ENCODE measurements at regions not wholly inside any gene's neighbourhood (a gene's known extent, or its start where the extent isn't known, plus 50 kb on each side); places are given as distances from the start of the nearest gene placed in this dataset.
"Not testable (repeated sequence)": the region's sequence is repeated elsewhere in the genome, so short reads cannot be mapped to it uniquely, and the experiment has no call there.

DNA sequence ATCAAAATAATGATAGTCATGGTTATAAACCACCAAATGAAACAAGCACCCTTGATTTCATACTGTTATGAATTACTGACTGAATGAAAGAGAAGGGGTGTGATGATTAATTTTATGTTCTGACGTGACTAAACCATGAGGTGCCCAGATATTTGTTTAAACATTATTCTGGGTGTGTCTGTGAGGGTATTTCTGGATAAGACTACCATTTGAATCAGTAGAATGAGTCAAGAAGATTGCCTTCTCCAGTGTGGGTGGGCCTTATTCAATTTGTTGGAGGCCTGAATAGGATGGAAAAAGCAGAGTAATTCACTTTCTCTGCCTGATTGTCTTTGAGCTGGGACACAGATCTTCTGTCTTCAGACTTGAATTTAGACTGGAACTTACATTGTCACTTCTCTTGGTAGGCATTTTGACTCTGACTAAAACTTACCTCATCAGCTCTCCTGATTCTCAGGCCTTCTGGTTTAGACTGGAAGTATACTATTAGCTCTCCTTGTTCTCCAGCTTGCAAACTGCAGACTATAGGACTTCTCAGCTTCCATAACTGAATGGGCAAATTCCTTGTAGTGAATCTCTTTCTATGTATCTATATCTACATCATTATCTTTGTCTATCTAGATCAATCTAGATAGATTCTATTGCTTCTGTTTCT lies 321.9 kb upstream of the TARS1 start:
- no peak overlapping the region for H3K27ac Mint-ChIP-seq
- DNase-seq (no peak), ATAC-seq (no peak)
- 90% methylated on average over 1 of the region's 1 CpG for WGBS (ENCODE audit: insufficient coverage)
- no peaks in the 10 kb centered on the region for H3K4me1 ChIP-seq (ENCODE audit: control insufficient read depth, insufficient read depth, low read length)
- H3K4me1 Mint-ChIP-seq, result no peaks in the 10 kb centered on the region
- no peak overlapping the region for H3K27ac ChIP-seq (ENCODE audit: low read length)
- H3K27me3 Mint-ChIP-seq (ENCODE audit: low read depth in 2 of 2), result no peaks in the 10 kb centered on the region
- peaks cover 5 to 11% of the 10 kb centered on the region in 2 donors for H3K9me3 Mint-ChIP-seq
- no peaks in the 10 kb centered on the region for H3K9me3 ChIP-seq (ENCODE audit: control insufficient read depth, insufficient read depth, low read length)
- H3K36me3 ChIP-seq (ENCODE audit: control insufficient read depth, insufficient read depth, low read length), result no peaks in the 10 kb centered on the region
- no peaks in the 10 kb centered on the region for H3K27me3 ChIP-seq (ENCODE audit: control insufficient read depth, insufficient read depth, low read length)
- no peak for TF ChIP-seq CTCF (IDR thresholded peaks at IDR 0.05)
- intact Hi-C loops (cut with micrococcal nuclease), result no loop called here
- no peak overlapping the region for H3K4me3 Mint-ChIP-seq
- H3K36me3 Mint-ChIP-seq, result peaks cover 6% of the 10 kb centered on the region
- no peak overlapping the region for H3K4me3 ChIP-seq (ENCODE audit: low read length)

DNA sequence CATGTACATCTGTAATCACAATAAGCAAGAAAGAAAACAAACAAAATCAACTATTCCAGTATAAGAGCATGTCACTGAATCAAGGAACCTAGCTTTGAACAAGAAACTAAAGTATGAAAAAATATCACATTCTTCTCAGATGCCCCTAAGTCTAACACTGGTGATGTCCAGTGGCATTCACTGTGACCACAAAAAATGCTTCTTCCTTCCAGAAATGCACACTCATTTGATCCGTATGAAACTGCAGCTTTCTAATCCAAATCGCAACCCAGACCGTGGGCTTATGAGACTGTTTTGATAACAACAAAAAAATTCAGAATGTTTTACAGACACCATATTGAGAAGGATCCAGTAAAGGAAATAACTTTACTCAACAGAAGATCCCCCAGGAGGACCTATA lies 320.1 kb upstream of the TARS1 start:
- DNase-seq, result no peak
- 90% methylated on average over 3 of the region's 3 CpGs for WGBS (ENCODE audit: insufficient coverage)
- H3K36me3 Mint-ChIP-seq, result peaks cover 6% of the 10 kb centered on the region

GRCh38 chr5:33129309-33129708 lies 311.5 kb upstream of the TARS1 start:
- Histone ChIP-seq H3K9me3 (ENCODE audit: control insufficient read depth, insufficient read depth, low read length) (peaks cover 8% of the 10 kb centered on the region), H3K4me1 (ENCODE audit: control insufficient read depth, insufficient read depth, low read length) (no peaks in the 10 kb centered on the region), H3K27me3 (ENCODE audit: control insufficient read depth, insufficient read depth, low read length) (no peaks in the 10 kb centered on the region), H3K27ac (ENCODE audit: low read length) (no peak overlapping the region), H3K4me3 (ENCODE audit: low read length) (no peak overlapping the region), H3K36me3 (ENCODE audit: control insufficient read depth, insufficient read depth, low read length) (no peaks in the 10 kb centered on the region)
- DNase-seq (no peak), ATAC-seq (no peak)
- Mint-ChIP-seq H3K4me3 (no peak overlapping the region), H3K27me3 (ENCODE audit: low read depth in 2 of 2) (no peaks in the 10 kb centered on the region), H3K9me3 (peaks cover 10 to 14% of the 10 kb centered on the region in 2 donors), H3K27ac (no peak overlapping the region), H3K4me1 (no peaks in the 10 kb centered on the region), H3K36me3 (no peaks in the 10 kb centered on the region)
- intact Hi-C loops (cut with micrococcal nuclease), result no loop called here
- 75% methylated on average over 1 of the region's 2 CpGs for WGBS (ENCODE audit: insufficient coverage)
- no peak for TF ChIP-seq CTCF (IDR thresholded peaks at IDR 0.05)

More for the DNA sequence above, 320.1 kb upstream of the TARS1 start:
- Mint-ChIP-seq H3K4me3 (no peak overlapping the region), H3K9me3 (peaks cover 5 to 11% of the 10 kb centered on the region in 2 donors), H3K27me3 (ENCODE audit: low read depth in 2 of 2) (no peaks in the 10 kb centered on the region), H3K4me1 (no peaks in the 10 kb centered on the region), H3K27ac (no peak overlapping the region)
- H3K9me3 ChIP-seq (ENCODE audit: control insufficient read depth, insufficient read depth, low read length), result no peaks in the 10 kb centered on the region
- H3K27ac ChIP-seq (ENCODE audit: low read length), result no peak overlapping the region
- no peaks in the 10 kb centered on the region for H3K4me1 ChIP-seq (ENCODE audit: control insufficient read depth, insufficient read depth, low read length)
- no peak for ATAC-seq
- no peak for TF ChIP-seq CTCF (IDR thresholded peaks at IDR 0.05)
- H3K27me3 ChIP-seq (ENCODE audit: control insufficient read depth, insufficient read depth, low read length), result no peaks in the 10 kb centered on the region
- H3K36me3 ChIP-seq (ENCODE audit: control insufficient read depth, insufficient read depth, low read length), result no peaks in the 10 kb centered on the region
- intact Hi-C loops (cut with micrococcal nuclease), result no loop called here
- H3K4me3 ChIP-seq (ENCODE audit: low read length), result no peak overlapping the region

- no peak for DNase-seq
- Mint-ChIP-seq H3K9me3 (peaks cover 17 to 22% of the 10 kb centered on the region in 2 donors), H3K36me3 (peaks cover 11% of the 10 kb centered on the region), H3K27me3 (ENCODE audit: low read depth in 2 of 2) (no peaks in the 10 kb centered on the region), H3K4me3 (no peak overlapping the region), H3K27ac (no peak overlapping the region), H3K4me1 (no peaks in the 10 kb centered on the region)
- no peak overlapping the region for H3K27ac ChIP-seq (ENCODE audit: low read length)
- no peaks in the 10 kb centered on the region for H3K4me1 ChIP-seq (ENCODE audit: control insufficient read depth, insufficient read depth, low read length)
- H3K27me3 ChIP-seq (ENCODE audit: control insufficient read depth, insufficient read depth, low read length), result no peaks in the 10 kb centered on the region
- WGBS (ENCODE audit: insufficient coverage), result no CpG with 5 or more reads among the region's 1 CpG
- no peaks in the 10 kb centered on the region for H3K36me3 ChIP-seq (ENCODE audit: control insufficient read depth, insufficient read depth, low read length)
- H3K9me3 ChIP-seq (ENCODE audit: control insufficient read depth, insufficient read depth, low read length), result peaks cover 17% of the 10 kb centered on the region
- no peak for TF ChIP-seq CTCF (IDR thresholded peaks at IDR 0.05)
- intact Hi-C loops (cut with micrococcal nuclease), result no loop called here
- no peak for ATAC-seq
- H3K4me3 ChIP-seq (ENCODE audit: low read length), result no peak overlapping the region
Measured at GRCh38 chr5:33136785-33137184, 304.0 kb upstream of the TARS1 start.

GRCh38 chr5:33138145-33138544 lies 302.6 kb upstream of the TARS1 start:
- peaks cover 17 to 20% of the 10 kb centered on the region in 2 donors for H3K9me3 Mint-ChIP-seq
- intact Hi-C loops (cut with micrococcal nuclease), result not testable (repeated sequence)

More at GRCh38 chr5:33138145-33138544, 302.6 kb upstream of the TARS1 start:
- 81% methylated on average over 4 of the region's 4 CpGs for WGBS (ENCODE audit: insufficient coverage)
- not testable (repeated sequence) for ATAC-seq; H3K4me3 ChIP-seq (ENCODE audit: low read length); H3K27me3 Mint-ChIP-seq (ENCODE audit: low read depth in 2 of 2); H3K36me3 ChIP-seq (ENCODE audit: control insufficient read depth, insufficient read depth, low read length); H3K4me1 ChIP-seq (ENCODE audit: control insufficient read depth, insufficient read depth, low read length); DNase-seq; H3K27me3 ChIP-seq (ENCODE audit: control insufficient read depth, insufficient read depth, low read length); H3K27ac Mint-ChIP-seq; H3K4me1 Mint-ChIP-seq; H3K4me3 Mint-ChIP-seq; H3K27ac ChIP-seq (ENCODE audit: low read length)
- H3K36me3 Mint-ChIP-seq, result peaks cover 11% of the 10 kb centered on the region
- peaks cover 14% of the 10 kb centered on the region for H3K9me3 ChIP-seq (ENCODE audit: control insufficient read depth, insufficient read depth, low read length)

Data from natural killer cell (primary cell).